Occipital lobe (tissue), 1 donor: ENCODE measurements at regions not wholly inside any gene's neighbourhood (a gene's known extent, or its start where the extent isn't known, plus 50 kb on each side); places are given as distances from the start of the nearest gene placed in this dataset.
"Not testable (repeated sequence)": the region's sequence is repeated elsewhere in the genome, so short reads cannot be mapped to it uniquely, and the experiment has no call there.

Source experiments
- DNase-seq: peaks from one replicate; lab custom pipeline; 2025; lab: John Stamatoyannopoulos, UW

GRCh38 chr6:28621268-28621667 lies 95.6 kb downstream of the GPX5 start:
- not testable (repeated sequence) for DNase-seq

GRCh38 chr6:28623242-28623641 lies 97.6 kb downstream of the GPX5 start:
- not testable (repeated sequence) for DNase-seq

- not testable (repeated sequence) for DNase-seq
Observed at GRCh38 chr6:28626386-28626785, 100.7 kb downstream of the GPX5 start.

GRCh38 chr6:28632326-28632851 lies 106.7 kb downstream of the GPX5 start:
- DNase-seq: no peak

GRCh38 chr6:28633445-28634215 lies 107.9 kb downstream of the GPX5 start:
- DNase-seq: no peak

GRCh38 chr6:28634411-28634760 lies 108.7 kb downstream of the GPX5 start:
- DNase-seq: no peak

GRCh38 chr6:28634761-28635546 lies 109.3 kb downstream of the GPX5 start:
- peak; percentile 60 for DNase-seq

GRCh38 chr6:28635547-28636158 lies 110.0 kb downstream of the GPX5 start:
- DNase-seq: no peak

GRCh38 chr6:28638787-28639430 lies 113.2 kb downstream of the GPX5 start:
- no peak for DNase-seq

GRCh38 chr6:28639445-28640290 lies 114.0 kb downstream of the GPX5 start:
- DNase-seq: not testable (repeated sequence)

GRCh38 chr6:28643017-28643740 lies 117.5 kb downstream of the GPX5 start:
- DNase-seq: no peak

- no peak for DNase-seq
Observed at GRCh38 chr6:28646650-28647049, 121.0 kb downstream of the GPX5 start.

- no peak for DNase-seq
Observed at GRCh38 chr6:28648035-28648877, 122.6 kb downstream of the GPX5 start.

- DNase-seq: no peak
Observed at GRCh38 chr6:28648878-28649375, 123.2 kb downstream of the GPX5 start.

- no peak for DNase-seq
Observed at GRCh38 chr6:28651161-28651560, 125.5 kb downstream of the GPX5 start.

- no peak for DNase-seq
Observed at GRCh38 chr6:28653876-28654275, 128.2 kb downstream of the GPX5 start.

GRCh38 chr6:28655164-28655563 lies 129.5 kb downstream of the GPX5 start:
- DNase-seq: no peak

- DNase-seq: no peak
Observed at GRCh38 chr6:28656715-28657114, 131.0 kb downstream of the GPX5 start.

GRCh38 chr6:28657381-28657768 lies 131.7 kb downstream of the GPX5 start:
- DNase-seq: no peak
